Skeletal muscle tissue (tissue), 3 donors: ENCODE measurements at regions not wholly inside any gene's neighbourhood (a gene's known extent, or its start where the extent isn't known, plus 50 kb on each side); places are given as distances from the start of the nearest gene placed in this dataset.

ENCODE experiments used
- H3K27ac ChIP-seq: one replicate; pipeline ENCODE4 v1.7.0; 2013; ENCODE audit warnings: mild to moderate bottlenecking, low read depth, low read length, inconsistent platforms
- H3K27me3 ChIP-seq, 3 donors: one replicate each; pipeline ENCODE4 v1.7.0; 2013; ENCODE audit warnings: low read length in 3 of 3; ENCODE audit not compliant: control insufficient read depth in 3 of 3, insufficient read depth in 3 of 3
- H3K36me3 ChIP-seq, 3 donors: one replicate each; pipeline ENCODE4 v1.7.0; 2013; ENCODE audit warnings: low read length in 3 of 3; ENCODE audit not compliant: control insufficient read depth in 3 of 3, insufficient read depth in 3 of 3
- H3K4me1 ChIP-seq, 3 donors: one replicate each; pipeline ENCODE4 v1.7.0; 2013; ENCODE audit warnings: low read length in 3 of 3, mild to moderate bottlenecking in 3 of 3; ENCODE audit not compliant: control insufficient read depth in 3 of 3, insufficient read depth in 3 of 3
- H3K4me3 ChIP-seq, 3 donors: one replicate each; pipeline ENCODE4 v1.7.0; 2013; ENCODE audit warnings: low read length in 3 of 3
- H3K9ac ChIP-seq, 3 donors: one replicate each; pipeline ENCODE4 v1.7.0; 2013; ENCODE audit warnings: low read length in 3 of 3, mild to moderate bottlenecking in 3 of 3, moderate library complexity in 2 of 3, low read depth in 1 of 3
- H3K9me3 ChIP-seq, 3 donors: one replicate each; pipeline ENCODE4 v1.7.0; 2013; ENCODE audit warnings: low read length in 3 of 3; ENCODE audit not compliant: control insufficient read depth in 3 of 3
- donor health status: Osteomylitis.

DNA sequence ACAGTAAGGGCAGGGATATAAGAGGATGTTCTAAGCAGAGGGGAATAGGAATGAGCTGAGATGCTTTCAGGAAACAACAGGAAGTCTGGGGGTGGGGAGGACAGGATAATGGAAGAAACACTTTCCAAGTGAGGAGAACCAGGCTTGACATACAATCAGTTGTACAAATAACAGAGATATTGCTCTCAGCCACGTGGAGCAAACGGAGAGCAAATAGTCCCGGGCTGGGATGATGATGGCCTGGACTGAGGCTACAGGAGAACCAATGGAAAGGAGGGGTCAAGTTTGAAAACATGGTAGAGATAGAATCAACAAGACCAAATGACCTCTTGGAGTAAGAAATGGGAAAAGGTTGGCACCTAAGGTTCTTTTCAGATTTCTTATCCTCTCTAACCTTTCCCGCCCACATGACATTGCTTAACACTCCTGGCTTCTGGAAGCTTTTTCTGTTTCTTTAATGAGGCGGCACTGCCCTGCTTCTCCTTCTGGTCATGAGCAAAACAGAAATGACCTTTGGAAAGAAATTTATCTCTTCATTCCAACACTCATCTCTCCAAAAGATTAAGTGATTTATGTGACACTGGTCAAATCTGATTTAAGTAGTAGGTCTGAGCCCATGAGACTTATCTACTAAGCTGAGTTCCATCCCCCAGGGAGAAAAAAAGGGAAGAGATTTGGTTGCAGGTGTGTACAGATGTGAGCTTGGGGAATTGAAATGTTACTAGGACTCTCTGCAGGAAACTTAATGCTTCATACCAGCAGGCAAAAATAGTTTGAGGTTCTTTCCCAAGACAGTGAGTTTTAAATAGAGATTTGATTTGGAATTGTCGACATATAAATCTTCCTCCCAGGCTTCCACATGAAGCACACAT, 442.9 kb upstream of the HNRNPA3 start:
- Histone ChIP-seq H3K4me3 (no peak overlapping the region), H3K9me3 (peaks cover 0 to 2% (median 0%) of the 10 kb centered on the region in 3 donors), H3K27ac (no peak overlapping the region), H3K4me1 (peaks cover 3 to 22% (median 3%) of the 10 kb centered on the region in 3 donors), H3K36me3 (no peaks in the 10 kb centered on the region), H3K27me3 (no peaks in the 10 kb centered on the region), H3K9ac (no peak overlapping the region)

DNA sequence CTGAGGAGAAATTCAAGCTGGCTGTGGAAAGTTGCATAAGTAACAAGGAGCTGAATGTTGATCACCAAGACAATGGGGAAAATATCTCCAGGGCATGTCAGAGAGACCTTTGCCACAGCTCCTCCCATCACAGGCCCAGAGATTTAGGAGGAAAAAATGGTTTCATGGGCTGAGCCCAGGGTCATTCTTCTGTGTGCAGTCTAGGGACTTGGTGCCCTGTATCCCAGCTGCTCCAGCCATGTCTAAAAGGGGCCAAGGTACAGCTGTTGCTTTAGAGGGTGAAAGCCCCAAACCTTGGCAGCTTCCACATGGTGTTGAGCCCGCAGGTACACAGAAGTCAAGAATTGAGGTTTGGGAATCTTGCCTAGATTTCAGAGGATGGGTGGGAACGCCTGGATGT, 439.8 kb upstream of the HNRNPA3 start:
- Histone ChIP-seq H3K9ac (no peak overlapping the region), H3K27ac (no peak overlapping the region), H3K4me1 (peaks cover 3 to 12% (median 3%) of the 10 kb centered on the region in 3 donors), H3K4me3 (no peak overlapping the region), H3K36me3 (no peaks in the 10 kb centered on the region), H3K27me3 (no peaks in the 10 kb centered on the region), H3K9me3 (peaks cover 0 to 2% (median 0%) of the 10 kb centered on the region in 3 donors)

DNA sequence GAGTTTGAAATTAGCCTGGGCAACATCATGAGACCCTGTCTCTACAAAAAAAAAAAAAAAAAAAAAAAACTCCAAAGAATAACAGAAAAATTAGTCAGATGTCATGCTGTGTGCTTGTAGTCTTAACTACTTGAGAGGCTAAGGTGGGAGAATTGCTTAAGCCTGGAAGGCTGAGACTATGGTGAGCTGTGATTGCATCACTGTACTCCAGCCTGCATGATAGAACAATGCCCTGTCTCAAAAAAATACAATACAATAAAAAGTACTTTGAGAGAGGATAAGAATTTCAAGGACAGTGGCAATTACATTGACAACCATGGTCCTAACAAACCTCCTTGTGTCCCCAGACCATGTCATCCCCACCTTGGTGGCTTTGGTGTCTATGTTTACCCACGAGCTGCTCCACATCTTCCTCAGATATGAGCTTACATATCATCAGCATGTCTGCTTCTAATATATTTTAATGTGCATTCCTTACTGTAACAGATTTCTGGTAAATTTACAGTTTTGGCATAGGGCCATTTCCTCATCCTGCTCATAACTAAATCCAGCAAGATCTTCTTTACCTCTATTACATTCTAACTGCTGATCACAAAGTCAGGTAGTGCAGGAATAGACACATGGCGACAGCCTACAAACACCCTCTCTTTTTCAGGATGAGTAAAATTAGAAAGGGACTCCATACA, 437.7 kb upstream of the HNRNPA3 start:
- peaks cover 0 to 2% (median 0%) of the 10 kb centered on the region in 3 donors for H3K9me3 ChIP-seq
- H3K27ac ChIP-seq = no peak overlapping the region
- H3K9ac ChIP-seq = no peak overlapping the region
- peaks cover 0 to 9% (median 4%) of the 10 kb centered on the region in 3 donors for H3K4me1 ChIP-seq
- H3K4me3 ChIP-seq = no peak overlapping the region
- no peaks in the 10 kb centered on the region for H3K36me3 ChIP-seq
- H3K27me3 ChIP-seq = no peaks in the 10 kb centered on the region

DNA sequence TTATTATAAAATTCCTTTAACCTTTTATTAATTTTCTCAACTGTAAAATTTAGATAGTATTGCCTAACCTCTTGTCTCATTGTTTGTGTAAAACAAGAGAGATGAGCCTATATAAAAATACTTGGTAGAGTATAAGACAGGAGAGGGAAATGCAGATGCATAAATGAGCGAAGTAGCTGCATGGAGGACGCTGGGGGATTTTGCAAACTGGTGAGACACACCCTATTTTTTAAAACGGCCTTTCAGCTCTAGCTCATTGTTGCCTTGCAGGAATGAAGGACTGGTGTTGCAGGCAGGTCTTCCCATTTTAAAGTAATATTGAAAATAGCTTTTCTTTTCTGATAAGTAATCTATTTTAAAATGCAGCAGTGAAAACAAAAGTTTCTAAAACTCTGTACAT, 435.3 kb upstream of the HNRNPA3 start:
- peaks cover 0 to 9% (median 2%) of the 10 kb centered on the region in 3 donors for H3K4me1 ChIP-seq
- no peak overlapping the region for H3K27ac ChIP-seq
- no peak overlapping the region for H3K9ac ChIP-seq
- H3K4me3 ChIP-seq = no peak overlapping the region
- no peaks in the 10 kb centered on the region for H3K36me3 ChIP-seq
- H3K27me3 ChIP-seq = no peaks in the 10 kb centered on the region
- H3K9me3 ChIP-seq = peaks cover 0 to 2% (median 0%) of the 10 kb centered on the region in 3 donors

DNA sequence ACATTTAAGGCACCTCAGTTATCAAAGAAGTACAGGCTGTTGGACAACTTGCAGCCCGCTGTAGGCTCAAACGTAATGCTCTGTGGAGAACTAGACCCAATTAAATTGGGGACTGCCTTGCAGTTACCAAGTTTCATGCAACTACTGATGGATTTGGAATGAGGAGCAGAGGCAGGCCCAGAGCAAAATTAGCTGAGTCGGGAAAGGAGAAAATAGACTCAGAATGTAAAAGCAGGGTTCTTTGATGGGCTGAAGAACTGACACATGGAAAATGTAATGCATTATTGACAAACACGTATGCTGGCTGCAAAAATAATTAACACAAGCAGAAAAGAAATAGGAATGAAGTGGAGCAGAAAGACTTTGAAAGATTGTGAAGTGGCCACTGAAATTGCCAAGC, 432.7 kb upstream of the HNRNPA3 start:
- Histone ChIP-seq H3K27ac (no peak overlapping the region), H3K9ac (no peak overlapping the region), H3K36me3 (no peaks in the 10 kb centered on the region), H3K4me1 (peaks cover 0 to 12% (median 2%) of the 10 kb centered on the region in 3 donors), H3K4me3 (no peak overlapping the region), H3K9me3 (no peaks in the 10 kb centered on the region), H3K27me3 (no peaks in the 10 kb centered on the region)

DNA sequence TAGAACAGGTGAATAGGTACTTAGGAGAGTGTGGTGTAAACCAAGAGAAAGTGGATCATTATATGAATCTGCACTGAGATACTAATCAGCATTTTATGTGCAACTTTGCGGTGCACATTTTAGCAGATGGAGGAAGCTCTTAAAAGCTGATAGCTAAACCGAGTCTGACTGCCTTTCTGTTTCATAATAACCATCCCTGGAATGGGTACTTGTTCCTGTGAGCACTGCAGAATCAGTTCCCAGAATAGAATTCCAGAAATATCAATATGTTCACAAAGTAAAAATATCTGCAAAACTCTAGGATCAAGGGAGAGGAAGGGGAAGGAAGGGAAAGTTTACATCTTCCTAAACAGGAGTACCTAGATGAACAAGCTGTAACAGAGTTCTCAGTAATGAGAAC, 432.2 kb upstream of the HNRNPA3 start:
- H3K4me3 ChIP-seq = no peak overlapping the region
- no peaks in the 10 kb centered on the region for H3K27me3 ChIP-seq
- peaks cover 0 to 12% (median 2%) of the 10 kb centered on the region in 3 donors for H3K4me1 ChIP-seq
- H3K9ac ChIP-seq = no peak overlapping the region
- H3K36me3 ChIP-seq = no peaks in the 10 kb centered on the region
- no peaks in the 10 kb centered on the region for H3K9me3 ChIP-seq
- no peak overlapping the region for H3K27ac ChIP-seq

DNA sequence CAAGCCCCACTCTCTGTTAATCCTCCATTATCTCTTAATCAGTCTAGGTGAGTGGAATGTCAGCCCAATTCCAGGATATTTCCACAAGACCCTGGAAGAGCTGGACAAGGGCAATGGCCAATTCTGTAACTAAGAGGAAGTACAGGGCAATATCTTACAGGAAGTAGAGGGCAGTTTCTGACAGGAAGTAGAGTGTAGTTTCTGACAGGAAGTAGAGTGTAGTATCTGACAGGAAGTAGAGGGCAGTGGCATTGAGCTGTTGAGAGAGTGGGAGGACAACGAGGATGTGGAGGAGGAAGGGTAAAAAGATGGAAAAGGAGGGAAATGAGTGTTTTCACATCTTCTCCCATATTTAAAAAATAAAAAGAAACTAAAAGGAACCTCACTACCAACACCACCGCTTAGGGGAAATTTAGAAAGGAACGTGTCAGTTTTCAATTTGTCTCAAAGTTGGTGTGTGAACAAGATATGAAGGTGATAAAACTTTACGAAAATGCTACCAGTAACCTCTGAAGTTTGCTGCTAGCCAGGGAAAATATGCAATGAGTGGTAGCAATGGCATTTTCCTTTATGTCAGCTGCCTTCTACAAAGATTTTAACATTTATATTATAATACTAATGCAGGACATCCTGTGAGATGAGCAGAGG, 430.9 kb upstream of the HNRNPA3 start:
- H3K9me3 ChIP-seq = no peaks in the 10 kb centered on the region
- peaks cover 0 to 12% (median 2%) of the 10 kb centered on the region in 3 donors for H3K4me1 ChIP-seq
- H3K36me3 ChIP-seq = no peaks in the 10 kb centered on the region
- H3K27ac ChIP-seq = no peak overlapping the region
- H3K4me3 ChIP-seq = no peak overlapping the region
- no peak overlapping the region for H3K9ac ChIP-seq
- H3K27me3 ChIP-seq = no peaks in the 10 kb centered on the region

DNA sequence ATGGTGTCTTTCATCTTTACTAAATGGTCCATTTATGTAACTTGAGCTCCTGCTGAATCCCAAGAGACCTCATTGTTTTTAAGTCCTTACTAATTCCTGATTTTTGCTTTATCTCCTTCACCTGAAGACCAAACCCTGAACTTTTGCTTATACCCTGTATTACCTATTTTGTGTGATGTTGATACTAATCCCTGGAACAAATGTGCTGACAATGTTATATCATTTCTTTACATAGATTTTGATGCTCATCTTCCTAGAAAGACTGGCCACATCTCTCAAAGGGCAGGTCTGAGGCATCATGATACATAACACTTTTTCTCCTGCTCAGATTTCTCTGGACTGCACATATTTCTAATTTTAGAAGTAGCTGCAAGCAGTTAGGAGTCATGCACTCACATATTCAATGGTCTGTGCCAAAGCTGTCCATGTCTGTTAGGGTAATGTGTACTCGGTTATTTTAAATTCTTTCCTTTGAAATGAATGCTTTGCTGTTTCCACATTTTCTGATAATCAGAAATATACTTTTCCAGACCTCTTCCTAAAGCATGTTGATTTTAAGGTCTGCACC, 427.9 kb upstream of the HNRNPA3 start:
- Histone ChIP-seq H3K4me1 (peaks cover 0 to 4% (median 0%) of the 10 kb centered on the region in 3 donors), H3K27ac (peak overlapping the region; percentile 19), H3K9me3 (no peaks in the 10 kb centered on the region), H3K9ac (no peak overlapping the region), H3K27me3 (no peaks in the 10 kb centered on the region), H3K4me3 (no peak overlapping the region), H3K36me3 (no peaks in the 10 kb centered on the region)

DNA sequence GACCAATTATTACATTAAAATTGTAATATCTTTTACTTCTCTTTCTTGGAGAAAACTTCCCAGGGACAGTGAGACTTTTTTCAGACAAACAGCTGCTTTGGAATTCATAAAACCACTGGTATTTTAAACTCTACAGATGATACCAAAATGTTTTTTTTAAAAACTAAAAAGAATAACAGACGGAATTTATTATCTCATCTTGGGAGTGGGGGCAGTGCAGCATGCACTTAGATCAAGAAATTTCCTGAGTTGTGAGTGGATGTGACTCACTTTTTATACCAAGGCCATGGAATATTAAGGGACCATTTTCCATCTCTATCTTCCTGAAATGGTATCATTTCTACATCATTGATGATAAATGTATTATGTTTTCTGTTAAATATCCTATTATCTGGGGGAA, 422.8 kb upstream of the HNRNPA3 start:
- H3K4me3 ChIP-seq = no peak overlapping the region

More for the DNA sequence above, 422.8 kb upstream of the HNRNPA3 start:
- Histone ChIP-seq H3K9ac (no peak overlapping the region), H3K36me3 (no peaks in the 10 kb centered on the region), H3K4me1 (peaks cover 0 to under 1% (median 0%) of the 10 kb centered on the region in 3 donors), H3K27me3 (no peaks in the 10 kb centered on the region), H3K9me3 (no peaks in the 10 kb centered on the region), H3K27ac (no peak overlapping the region)
